DMS79 (cell line): ENCODE measurements at regions not wholly inside any gene's neighbourhood (a gene's known extent, or its start where the extent isn't known, plus 50 kb on each side); places are given as distances from the start of the nearest gene placed in this dataset.
A peak's percentile ranks its signal among the peaks of the same experiment; 100 is the strongest.

Experiments used
- DNase-seq: peaks from one replicate; lab custom pipeline; 2025; lab: John Stamatoyannopoulos, UW

DNA sequence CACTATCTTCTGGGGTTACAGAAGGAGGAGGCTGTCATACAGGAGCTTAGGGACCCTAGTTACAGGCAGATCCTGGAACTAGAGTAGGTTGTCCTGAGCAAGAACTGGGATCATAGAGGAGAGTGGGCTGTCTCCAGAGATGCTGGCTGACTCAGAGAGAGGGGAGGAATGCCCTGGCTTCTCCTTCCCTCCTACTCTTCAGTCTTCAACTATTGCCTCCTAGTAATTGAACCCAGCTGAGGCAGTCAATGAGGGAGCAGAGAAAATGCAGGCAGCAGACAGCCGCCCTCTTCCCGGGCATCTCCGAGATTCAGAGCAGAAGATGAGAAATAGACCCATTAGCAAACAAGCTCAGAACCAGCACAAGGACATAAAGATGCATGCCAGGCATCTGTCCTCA is 118.3 kb upstream of the PDE5A start:
- no peak for DNase-seq

DNA sequence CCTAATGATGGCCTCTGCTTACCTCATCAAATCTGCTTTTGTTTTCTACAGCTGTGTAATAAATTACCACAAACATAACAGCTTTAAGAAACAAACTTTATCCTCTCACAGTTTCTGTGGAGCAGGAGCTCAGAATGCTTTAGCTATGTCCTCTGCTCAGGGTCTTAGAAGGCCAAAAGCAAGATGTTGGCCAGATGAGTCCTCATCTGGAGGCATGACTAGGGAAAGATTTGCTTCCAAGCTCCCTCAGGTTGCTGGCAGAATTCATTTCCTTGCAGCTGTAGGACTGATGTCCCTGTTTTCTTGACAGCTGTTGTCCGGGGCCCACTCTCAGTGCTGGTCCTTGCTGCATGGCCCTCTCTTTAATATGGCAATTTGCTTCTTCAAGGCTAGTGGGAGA is 116.7 kb upstream of the PDE5A start:
- no peak for DNase-seq

DNA sequence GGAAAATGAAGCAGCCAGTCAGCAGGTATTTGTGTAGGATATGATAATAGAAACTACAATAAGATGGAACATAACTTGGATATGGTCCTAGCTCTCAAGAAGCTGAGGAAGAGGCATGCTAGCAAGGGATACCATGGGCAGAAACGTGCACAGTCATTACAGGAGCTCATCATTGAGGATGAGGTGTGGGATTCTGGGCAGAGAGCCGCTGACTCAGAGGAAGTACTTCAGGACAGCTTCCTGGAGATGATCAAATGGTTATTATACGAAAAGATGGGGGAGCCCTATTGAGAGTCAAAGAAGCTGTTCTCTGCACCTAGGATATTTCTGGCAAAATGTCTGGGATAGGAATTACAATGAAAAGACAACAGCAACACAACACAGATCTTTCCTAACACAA is 116.0 kb upstream of the PDE5A start:
- DNase-seq, result no peak

DNA sequence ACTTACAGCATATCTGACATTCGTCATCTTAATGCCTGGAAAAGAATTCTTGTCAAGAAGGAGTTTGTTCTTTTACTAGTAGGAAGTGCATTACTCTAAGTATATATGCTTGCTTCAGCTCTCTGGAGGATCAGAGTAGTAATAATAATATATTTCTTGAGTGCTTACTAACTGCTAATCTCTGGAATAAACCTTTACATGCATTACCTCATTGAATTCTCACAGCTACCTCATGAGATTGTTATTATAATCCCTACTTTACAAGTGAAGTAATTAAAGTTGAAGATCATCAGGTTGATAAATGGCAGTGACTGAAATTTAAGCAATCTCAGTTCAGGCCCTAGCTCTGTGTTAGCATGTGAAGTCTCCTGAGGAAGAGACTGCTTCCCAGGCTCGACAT is 115.0 kb upstream of the PDE5A start:
- no peak for DNase-seq

DNA sequence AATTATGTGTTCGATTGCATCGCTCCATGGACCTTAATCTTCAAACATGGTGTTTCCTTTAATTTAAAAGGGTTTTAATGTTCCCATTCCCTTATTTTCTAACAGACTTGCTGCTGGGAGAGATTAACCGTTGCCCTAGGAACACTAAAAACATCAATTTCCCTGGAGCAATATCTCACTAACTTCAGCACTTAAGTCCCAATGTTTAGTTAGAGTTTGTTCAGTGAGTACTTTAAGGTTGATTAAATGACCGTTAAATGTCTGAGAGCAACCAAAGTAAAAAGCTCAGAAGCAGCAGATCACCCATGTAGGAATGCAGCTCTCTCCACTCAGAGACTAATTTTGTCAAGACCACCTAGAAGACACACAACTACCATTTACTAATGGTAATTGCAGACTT is 111.2 kb upstream of the PDE5A start:
- DNase-seq, result no peak

DNA sequence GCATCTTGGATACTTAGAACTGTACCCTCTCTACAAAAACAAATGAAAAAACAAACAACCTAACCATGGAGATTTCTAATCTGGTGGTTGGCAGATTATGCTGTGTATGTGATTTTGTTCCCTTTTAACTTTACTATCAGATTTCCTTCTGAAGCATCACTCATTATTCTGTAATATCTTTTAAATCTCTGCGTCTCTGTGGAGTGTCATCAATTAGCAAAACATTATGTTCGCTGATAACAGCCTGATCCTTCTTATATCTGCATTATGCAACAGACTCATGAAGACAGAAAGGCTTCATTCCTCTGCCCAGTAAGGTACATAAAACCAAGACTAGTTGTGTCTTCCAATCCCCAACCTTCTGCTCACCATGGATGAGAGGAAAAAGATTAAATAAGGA is 110.3 kb upstream of the PDE5A start:
- no peak for DNase-seq

DNA sequence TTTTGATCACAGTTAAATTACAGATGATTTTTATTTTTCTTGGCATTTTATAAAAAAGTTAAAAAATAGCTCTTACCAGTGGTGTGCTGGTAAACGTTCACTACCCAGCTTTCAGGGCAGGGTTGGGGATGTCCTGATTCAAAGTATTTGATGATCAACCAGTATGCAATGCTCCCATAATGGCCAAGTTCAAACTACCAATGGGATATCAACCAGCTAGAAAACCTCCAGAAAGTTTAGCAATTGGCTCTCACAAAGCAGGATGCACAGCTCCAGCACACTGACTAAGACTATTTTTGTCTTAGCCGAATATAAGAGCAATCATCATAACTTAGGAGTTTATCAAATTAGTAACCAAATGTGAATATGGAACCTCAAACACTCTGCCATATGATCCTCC is 108.0 kb upstream of the PDE5A start:
- no peak for DNase-seq

DNA sequence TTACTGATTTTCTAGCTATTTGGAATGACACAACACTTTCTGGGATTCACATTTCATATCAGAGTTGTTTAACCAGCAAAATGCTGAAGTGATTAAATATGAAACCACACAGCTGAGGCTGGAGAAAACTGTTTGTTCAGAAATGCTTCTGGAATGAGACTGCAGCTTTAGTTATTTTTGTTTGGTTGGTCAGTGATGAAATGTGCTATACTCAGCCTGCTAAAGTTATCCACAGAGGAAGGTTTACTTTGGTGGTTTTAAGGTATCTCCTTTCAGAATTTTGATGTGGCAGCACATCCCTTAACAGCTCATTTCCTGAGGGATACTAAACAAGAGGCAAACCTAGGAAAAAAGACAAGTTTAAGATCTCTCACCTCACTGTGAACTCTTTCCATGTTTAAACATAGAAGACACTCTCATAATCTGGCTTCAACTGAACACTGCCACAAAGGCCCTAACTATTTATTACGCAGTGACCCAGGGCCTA is 106.6 kb upstream of the PDE5A start:
- DNase-seq, result no peak

DNA sequence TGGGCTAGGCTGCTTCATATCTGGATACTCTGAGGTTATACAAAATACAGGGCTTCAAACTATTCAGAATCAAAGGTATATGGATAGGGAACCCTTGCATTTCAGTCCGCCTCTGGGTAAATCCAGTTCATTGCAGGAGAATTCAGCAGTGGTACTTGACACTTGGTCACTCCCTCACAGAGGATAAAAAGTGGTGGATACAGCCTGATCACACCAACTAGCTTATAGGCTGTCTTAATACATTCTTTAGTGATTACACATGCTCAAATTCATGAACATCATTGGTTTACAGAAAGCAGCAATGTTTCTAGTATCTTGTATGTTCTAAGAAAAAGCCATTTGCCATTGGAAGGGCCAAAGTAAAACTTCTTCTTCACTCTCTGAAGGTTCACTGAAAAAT is 104.8 kb upstream of the PDE5A start:
- no peak for DNase-seq

DNA sequence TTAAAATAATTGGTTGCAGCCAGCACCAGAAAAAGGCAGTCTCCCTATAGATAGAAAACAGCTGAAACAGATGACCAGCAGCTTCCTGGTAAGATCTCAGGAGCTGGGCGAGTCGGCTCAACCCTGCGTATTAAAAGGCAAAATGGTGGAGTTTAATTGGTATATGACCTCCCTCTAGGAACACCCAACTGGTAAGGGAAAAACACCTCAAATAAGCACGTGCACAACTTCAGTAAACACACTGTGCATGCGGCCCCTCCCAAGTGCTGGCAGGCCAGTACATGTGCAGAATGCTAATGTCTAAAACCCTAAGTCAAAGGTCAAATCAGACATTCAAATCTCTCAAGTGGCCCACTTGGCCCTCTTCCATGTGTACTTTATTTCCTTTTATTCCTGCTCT is 103.2 kb upstream of the PDE5A start:
- no peak for DNase-seq

DNA sequence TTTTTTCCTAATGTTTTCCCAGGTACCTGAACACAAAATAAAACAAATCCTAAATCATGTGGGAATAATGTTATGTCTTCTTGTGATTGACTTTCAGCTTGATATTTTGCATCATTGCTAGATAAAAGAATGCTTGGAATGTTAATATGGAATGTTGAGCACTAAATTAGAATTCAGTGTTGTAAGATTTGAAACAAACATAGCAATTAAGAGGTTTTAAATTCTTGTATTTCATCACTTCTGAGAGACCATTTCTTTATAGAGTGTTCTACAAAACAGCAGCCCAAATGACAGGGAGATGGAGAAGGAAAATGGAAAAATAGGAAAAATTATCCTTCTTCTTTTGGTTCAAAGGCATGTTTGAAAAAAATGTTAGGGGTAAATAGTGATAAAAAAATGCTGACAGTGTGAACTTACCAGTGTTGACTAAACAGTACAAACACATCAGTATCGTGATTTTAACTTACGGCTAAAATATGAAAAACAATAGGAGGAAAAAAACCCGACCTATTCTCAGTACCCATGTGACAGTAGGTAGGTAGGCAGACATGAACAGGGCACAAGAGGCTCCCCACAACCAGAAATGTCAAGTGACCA is 102.6 kb upstream of the PDE5A start:
- DNase-seq, result no peak

DNA sequence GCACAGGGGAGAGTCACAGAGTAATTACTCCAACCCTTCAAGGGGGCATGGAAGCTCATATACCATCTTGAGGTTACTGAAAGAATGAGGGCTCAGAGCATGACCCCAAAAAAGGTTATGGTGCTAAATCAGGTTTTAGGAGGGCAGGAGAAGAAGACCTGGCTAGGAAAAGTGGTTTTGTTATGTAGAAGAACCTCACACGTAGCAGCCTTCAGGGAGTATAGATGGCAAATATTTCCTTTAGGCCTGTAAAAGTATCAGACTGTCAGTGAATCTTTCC is 102.0 kb upstream of the PDE5A start:
- DNase-seq, result no peak

DNA sequence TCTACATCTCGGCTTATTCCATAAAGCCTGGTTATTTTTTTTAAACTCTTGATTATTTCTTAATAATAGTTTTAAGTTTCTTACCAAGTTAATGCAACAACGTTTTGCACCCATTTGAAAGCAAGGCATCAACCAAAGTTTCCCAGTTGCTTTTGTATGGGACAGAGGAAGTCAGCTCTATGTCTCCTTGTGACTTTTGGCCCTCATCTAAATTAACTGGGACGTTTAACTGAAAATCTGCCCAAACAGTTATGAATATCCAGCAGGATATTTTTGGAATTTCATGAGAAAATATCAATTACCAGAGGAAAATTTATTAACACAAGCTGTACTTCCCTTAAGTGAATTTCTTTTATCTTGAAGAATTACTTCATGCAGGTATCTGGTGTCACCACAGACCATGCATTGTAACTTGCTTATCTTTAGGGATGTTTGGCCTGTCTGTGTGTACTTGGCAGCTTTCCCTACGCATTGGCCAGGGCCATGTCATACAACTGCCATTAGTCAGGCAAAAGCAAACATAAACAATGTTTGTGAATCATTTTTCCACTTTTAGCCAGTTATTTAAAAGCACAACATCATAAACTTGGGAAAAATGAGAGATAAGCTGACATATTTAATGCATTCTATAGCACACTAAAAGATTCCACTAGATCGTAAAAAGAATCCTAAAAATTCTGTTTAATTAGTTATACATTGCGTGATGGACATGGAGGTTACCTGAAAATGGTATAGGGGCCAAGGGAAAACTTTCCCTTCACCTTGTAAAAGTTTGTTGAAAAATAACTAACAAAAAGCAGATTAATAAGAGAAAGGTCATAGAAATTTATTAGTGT is 101.4 kb upstream of the PDE5A start:
- no peak for DNase-seq

DNA sequence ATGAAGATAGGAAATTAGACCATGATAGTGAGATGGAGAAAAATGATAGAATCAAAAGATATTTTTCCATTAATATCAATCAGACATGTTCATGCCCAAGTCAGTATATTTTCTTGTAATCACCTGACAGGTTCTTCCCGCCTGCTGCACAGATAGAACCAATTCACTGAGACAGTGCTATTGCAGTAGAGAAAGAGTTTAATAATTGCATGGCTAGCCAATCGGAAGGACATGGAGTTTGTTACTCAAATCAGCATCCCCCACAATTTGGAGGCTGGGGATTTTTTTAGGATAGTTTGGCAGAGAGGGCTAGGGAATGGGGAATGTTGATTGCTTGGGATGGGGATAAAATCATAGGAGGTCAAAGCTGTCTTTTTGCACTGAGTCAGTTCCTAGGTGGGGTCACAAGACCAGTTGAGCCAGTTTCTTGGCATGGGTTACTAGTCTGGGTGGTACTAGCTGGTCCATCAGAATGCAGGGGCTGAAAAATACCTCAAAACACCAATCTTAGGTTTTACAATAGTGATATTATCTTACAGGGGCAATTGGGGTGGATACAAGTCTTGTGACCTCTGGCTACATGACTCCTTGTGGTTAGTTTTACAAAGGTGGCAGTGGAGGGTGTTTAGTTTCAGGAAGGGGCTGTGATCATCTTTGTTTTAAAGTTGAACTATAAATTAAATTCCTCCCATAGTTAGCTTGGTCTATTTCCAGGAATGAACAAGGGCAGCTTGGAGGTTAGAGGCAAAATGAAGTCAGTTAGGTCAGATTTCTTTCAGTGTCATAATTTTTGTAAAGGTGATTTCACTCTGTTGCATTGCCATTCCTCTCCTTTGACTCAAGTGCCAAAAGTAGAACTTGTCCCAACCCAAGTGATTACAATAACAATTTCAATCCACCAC is 100.3 kb upstream of the PDE5A start:
- no peak for DNase-seq

DNA sequence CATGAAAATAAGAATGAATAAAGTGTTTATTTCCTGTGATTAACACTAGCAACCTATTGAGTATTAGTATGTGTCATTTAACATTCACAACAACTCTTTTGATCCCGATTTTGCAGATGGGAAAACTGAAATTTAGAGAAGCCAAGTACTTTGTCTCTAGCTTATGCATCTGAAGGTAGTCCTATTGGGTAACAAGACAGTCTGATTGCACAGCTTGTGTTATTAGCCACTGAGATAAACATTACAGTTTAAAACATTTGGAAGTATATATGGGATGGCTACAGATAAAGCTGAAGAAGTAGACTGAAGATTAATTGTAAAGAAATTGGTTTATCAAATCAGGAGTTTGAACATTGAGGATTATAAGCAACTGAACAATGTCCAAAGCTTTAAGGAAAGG is 99.6 kb upstream of the PDE5A start:
- DNase-seq, result no peak

DNA sequence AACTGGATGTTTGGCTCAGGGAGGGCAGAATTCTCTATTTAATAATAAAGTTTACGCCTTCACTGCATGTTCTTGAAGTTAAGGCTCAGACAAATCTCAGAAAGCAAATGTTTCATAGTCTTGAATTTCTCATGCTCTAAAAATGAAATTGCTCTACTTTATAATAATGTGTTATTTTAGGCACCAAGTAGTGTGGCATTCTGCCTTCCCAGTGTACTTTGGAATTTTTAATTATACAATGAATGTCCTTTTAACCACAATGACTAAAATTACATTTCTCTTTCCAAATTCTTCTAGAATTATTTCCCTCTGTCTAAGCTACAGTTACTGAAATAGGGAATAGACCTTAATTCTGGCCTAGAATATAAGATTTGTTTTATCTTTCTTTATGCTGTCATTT is 97.9 kb upstream of the PDE5A start:
- DNase-seq, result no peak

DNA sequence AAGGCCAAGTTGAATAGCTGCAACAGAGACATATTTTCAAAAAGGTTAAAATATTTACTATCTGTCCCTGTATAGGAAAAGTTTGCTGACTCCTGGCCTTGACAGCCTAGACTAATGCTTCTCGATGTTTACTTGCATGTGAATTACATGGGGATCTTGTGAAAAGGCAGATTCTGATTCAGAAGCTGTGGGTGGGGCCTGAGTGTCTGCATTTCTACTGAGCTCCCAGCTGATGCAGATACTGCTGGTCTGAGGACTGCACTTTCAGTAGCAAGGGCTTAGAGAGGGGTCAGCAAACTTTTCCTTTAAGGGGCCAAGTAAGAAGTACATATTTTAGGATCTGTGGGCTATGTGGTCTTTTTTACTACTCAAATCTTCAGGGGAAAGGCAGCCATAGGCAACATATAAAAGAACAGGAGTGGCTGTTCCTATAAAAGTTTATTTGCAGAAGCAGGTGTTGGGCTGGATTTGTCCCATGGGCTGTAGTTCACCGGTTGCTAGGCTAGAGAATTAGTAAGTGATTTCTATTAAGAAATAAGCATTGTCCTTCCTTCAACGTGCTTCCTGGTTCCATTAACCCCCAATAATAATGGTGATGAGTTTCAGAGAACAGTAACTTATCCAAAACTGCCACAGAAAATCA is 97.2 kb upstream of the PDE5A start:
- no peak for DNase-seq

DNA sequence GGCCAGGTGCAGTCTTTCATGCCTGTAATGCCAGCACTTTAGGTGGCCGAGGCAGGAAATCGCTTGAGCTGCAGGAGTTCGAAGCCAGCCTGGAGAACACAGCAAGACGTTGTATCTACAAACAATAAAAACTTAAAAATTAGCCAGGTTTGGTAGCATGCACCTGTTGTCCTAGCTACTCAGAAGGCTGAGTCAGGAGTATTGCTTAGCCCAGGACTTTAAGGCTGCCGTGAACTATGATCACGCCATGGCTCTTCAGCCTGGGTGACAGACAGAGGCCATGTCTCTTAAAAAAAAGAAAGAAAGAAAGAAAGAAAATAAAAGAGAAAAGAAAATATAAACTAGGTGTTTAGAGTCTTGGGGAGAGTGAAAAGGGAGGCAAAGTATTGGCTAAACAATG is 96.4 kb upstream of the PDE5A start:
- no peak for DNase-seq

DNA sequence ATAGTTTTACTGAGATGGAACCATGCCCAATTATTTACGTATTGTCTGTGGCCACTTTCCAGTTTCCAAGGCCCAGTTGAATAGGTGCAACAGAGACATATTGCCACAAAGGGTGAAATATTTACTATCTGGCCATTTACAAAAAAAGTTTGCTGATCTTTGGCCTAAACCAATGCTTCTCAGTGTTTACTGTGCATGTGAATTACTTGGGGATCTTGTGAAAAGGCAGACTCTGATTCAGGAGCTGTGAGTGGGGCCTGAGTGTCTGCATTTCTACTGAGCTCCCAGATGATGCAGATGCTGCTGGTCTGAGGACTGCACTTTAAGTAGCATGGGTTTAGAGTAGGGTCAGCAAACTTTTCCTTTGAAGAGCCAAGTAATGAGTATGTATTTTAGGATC is 94.1 kb upstream of the PDE5A start:
- DNase-seq, result no peak

DNA sequence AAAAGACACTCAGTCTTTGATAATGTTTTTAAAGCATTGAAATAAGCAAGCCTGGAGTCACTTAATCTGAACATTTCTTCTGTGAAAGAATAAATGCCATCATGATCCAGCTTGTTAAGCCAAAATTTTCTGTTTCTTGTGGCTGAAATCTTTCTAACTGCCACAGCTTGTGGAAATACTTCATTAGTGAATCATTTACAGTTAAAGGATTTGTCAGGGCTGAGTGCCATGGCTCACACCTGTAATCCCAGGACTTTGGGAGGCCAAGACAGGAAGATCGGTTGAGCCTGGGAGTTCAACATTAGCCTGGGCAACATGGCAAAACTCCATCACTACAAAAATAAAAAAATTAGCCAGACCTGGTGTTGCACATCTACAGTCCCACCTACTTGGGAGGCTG is 93.3 kb upstream of the PDE5A start:
- DNase-seq, result no peak

DNA sequence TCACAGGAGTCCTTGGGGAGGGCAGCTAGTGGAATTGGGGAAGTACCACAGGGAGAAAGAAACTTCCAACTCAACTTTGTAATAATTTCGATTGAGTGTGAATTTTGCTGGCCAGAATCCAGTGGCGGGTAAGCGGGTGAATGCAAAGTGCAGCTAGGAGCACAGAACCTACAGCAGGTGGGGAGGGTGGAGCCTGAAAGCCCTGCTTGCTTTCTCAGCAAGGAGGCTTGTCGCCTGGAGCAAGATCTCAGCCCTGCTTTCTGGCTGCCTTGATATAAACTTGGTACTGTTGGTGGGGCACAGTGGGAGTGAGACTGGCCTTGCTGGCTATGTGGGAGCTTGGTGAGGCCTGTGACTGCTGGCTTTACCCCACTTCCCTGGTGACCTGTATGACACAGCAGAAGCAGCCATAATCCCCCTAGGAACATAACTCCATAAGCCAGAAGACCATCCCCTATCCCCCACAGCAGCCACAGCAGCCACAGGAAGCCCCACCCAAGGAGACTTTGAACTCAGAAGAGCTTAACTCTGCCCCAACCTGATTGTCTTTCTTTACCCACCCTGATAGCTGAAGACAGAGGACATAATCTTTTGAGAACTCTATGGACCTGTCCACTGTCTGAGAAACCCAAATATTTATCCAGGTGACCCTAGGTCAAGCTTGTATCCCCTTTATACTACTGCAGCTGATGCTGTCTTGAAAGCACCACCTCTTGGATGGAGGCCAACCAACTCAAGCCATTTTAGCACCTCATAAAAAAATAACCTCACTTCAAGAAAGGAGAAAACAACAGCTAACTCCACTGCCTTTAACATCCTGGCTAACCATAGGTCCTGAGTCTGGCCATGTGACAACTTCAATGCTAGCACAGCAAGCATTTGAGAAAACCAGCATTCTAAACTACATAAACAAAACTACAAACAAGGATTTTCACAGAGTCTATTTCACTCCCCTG is 87.2 kb upstream of the PDE5A start:
- DNase-seq, result peak; percentile 4
